ENCODE measurements at regions not wholly inside any gene's neighbourhood (a gene's known extent, or its start where the extent isn't known, plus 50 kb on each side); places are given as distances from the start of the nearest gene placed in this dataset.
"Not testable (repeated sequence)": the region's sequence is repeated elsewhere in the genome, so short reads cannot be mapped to it uniquely, and the experiment has no call there.

GRCh38 chr3:107209302-107209990, 167.8 kb upstream of the CCDC54 start:
- DNase-seq (ENCODE audit: low read depth, low spot score), result no peak

- no peak for DNase-seq (ENCODE audit: low read depth, low spot score)
Observed at GRCh38 chr3:107211608-107212007, 165.6 kb upstream of the CCDC54 start.

DNA sequence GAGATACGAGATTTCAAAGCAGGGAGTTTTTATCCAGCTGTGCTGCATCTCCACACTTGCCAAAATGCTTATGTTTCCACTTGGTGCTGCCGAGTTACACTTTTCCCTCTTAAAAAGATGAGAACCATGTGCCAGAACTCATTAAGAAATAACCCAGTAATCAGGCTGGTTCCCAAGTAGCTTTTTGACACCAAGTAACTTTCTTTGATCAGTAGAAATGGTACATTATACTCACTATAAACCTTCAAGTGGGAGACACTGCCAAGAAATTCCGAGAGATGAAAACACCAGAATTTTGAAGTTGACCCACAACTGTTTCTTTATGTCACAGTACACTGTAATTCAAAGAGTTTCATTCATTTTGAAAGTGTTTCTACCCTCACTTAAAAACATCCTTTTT, 164.6 kb upstream of the CCDC54 start:
- no peak for DNase-seq (ENCODE audit: low read depth, low spot score)

- no peak for DNase-seq (ENCODE audit: low read depth, low spot score)
Observed at GRCh38 chr3:107213044-107213669, 164.1 kb upstream of the CCDC54 start.

GRCh38 chr3:107216229-107216628, 161.0 kb upstream of the CCDC54 start:
- no peak for DNase-seq (ENCODE audit: low read depth, low spot score)

DNA sequence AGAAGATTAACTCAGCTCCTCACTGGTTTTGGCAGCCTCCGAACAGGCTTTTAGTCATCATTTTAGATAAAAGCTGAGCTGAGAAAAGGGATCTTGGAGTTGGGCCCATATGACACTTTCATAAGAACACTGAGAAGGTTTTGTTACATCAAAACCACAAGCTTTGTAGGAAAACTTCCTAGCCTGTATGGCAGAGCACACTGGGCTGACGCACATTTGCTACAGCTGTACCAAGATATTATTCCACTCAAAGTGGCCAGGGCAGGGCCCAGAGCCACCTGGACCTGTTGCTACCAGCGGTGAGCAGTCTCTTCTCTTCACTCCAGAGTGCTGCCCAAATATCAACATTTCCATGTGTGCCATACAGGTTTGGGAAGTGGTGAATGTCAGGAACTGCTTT, 160.5 kb upstream of the CCDC54 start:
- no peak for DNase-seq (ENCODE audit: low read depth, low spot score)

GRCh38 chr3:107217172-107217571, 160.1 kb upstream of the CCDC54 start:
- DNase-seq (ENCODE audit: low read depth, low spot score), result no peak

GRCh38 chr3:107218864-107219269, 158.4 kb upstream of the CCDC54 start:
- no peak for DNase-seq (ENCODE audit: low read depth, low spot score)

- DNase-seq (ENCODE audit: low read depth, low spot score), result peak; percentile 70
Observed at GRCh38 chr3:107220538-107220937, 156.7 kb upstream of the CCDC54 start.

DNA sequence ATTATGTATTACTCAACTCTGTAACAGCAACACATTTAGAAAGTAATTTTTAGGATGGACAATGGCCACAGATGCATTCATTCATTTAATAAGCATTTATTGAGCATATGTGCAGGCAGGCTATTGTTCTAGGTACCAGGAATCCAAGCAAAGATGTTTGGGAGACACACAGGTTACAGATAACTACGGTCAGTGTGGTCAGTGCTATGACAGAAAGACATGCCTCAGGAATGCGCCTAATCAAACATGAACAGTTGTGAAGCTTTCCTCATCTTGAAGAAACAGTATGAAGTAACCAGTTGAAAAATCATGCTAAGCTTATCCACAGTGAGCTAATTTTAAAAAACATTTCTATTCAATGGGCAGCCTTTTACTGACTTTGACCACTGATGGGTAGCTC, 155.4 kb upstream of the CCDC54 start:
- DNase-seq (ENCODE audit: low read depth, low spot score), result no peak

DNA sequence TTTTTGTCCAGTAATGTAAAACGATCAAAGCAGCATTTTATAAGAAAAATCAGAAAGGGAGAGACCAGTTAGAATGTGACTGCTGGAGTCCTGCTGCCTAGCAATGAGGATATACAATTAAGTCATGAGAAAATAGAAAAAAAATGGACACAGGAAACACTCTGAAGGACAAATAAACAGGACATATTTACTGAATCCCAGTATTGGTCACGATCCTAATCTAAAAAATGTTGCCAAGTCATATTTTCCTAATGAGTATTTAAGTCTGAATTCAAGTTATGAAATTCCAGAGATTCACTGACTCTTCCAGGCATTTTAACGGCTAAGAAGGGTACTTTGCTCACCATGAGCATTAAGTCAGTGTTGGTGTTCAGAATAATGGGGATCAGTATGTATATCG, 154.3 kb upstream of the CCDC54 start:
- no peak for DNase-seq (ENCODE audit: low read depth, low spot score)

DNA sequence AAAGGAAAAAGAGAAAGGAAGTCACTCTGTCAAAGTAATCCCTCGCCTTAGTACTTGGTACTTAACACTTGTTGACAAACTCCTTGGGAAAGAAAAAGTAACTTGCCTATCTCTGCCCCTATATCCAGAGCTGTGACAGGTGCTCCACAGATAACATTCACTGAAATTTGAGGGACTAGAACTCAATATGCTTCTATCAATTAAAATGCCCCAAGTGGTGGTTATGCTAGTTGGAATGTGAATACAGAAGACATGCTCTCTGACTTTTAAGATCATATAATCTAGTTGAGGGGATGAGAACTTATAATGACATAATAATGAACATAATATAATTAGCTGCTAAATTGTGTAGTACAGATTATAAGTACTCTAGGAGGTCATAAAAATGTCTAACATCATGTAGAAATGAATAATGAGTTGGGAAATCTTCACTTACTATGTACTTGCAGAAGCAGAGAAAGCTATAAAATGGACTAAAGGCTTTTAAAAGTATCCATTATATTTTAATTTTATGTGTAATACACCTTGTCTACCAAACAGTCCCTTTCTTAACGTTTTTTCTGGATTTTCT, 153.1 kb upstream of the CCDC54 start:
- no peak for DNase-seq (ENCODE audit: low read depth, low spot score)

- DNase-seq (ENCODE audit: low read depth, low spot score), result no peak
Observed at GRCh38 chr3:107227091-107227490, 150.1 kb upstream of the CCDC54 start.

DNA sequence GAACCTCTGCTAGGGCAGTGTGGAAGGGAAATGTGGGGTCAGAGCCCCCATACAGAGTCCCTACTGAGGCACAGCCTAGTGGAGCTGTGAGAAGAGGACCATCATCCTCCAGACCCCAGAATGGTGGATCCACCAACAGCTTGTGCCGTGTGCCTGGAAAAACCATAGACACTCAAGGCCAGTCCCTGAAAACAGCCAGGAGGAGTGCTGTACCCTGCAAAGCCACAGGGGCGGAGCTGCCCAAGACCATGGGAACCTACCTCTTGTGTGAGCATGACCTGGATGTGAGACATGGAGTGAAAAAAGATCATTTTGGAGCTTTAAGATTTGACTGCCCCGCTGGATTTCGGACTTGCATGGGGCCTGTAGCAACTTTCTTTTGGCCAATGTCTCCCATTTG, 143.4 kb upstream of the CCDC54 start:
- not testable (repeated sequence) for DNase-seq (ENCODE audit: low read depth, low spot score)

- DNase-seq (ENCODE audit: low read depth, low spot score), result no peak
Observed at GRCh38 chr3:107235193-107235927, 141.9 kb upstream of the CCDC54 start.

GRCh38 chr3:107235928-107236315, 141.3 kb upstream of the CCDC54 start:
- peak; percentile 65 for DNase-seq (ENCODE audit: low read depth, low spot score)

GRCh38 chr3:107236655-107237337, 140.4 kb upstream of the CCDC54 start:
- no peak for DNase-seq (ENCODE audit: low read depth, low spot score)

- no peak for DNase-seq (ENCODE audit: low read depth, low spot score)
Observed at GRCh38 chr3:107238787-107239186, 138.5 kb upstream of the CCDC54 start.

DNA sequence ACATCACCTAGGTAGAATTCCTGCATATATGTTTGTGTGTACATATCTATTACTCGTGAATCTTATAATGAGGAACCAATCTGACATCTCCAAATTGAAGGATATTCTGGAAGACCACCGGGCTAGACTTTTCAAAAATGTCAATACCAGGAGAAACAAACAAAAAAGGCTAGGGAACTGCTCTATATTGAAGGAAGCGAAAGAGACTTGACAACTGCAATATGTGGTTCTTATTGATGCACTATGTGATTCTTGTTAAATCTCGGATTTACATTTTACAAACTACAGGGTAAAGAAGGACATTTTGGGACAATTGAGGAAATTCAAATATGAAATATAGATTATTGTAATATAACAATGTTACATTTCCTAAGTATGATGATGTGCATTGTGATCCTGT, 137.5 kb upstream of the CCDC54 start:
- DNase-seq (ENCODE audit: low read depth, low spot score), result no peak

- no peak for DNase-seq (ENCODE audit: low read depth, low spot score)
Observed at GRCh38 chr3:107240183-107241091, 136.8 kb upstream of the CCDC54 start.

DNA sequence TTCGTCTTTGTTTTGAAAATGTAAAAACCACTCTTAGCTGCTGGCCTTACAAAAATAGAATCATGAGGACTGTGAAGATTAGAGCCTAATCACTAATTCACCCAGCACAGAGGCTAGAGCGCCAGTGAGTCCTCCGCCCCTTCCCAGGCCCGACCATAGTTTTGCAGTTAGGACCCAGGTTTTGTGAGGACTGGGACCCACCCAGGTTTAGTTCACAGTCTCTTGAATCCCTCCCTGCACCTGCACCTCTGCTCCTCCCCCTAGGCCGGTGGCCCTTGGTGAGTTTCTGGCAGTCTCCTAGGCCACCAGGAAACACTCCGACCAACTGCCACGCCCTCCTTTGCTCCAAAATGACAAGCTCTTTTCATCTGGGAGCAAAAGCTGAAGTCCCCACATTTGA, 136.0 kb upstream of the CCDC54 start:
- DNase-seq (ENCODE audit: low read depth, low spot score), result no peak

Data from smooth muscle cell of the brain vasculature (primary cell).